ENCODE measurements at regions not wholly inside any gene's neighbourhood (a gene's known extent, or its start where the extent isn't known, plus 50 kb on each side); places are given as distances from the start of the nearest gene placed in this dataset.

- Histone ChIP-seq H3K36me3 (ENCODE audit: control insufficient read depth in 1 of 2, insufficient read depth in 2 of 2, low read length in 2 of 2) (no peaks in the 10 kb centered on the region), H3K4me1 (ENCODE audit: control insufficient read depth in 1 of 2, insufficient read depth in 2 of 2, low read length in 2 of 2) (peaks cover 6 to 11% of the 10 kb centered on the region in 2 experiments; a peak in 3 of 4 replicates), H3K4me2 (ENCODE audit: low read length) (no peak overlapping the region), H3K9me2 (ENCODE audit: insufficient read depth) (no peaks in the 10 kb centered on the region), H4K20me1 (ENCODE audit: insufficient read depth) (no peaks in the 10 kb centered on the region), H3K9ac (ENCODE audit: low read length) (no peak overlapping the region), H2AFZ (ENCODE audit: low read depth, low read length, poor library complexity, severe bottlenecking) (no peak overlapping the region), H3K79me2 (ENCODE audit: insufficient read depth, low read length) (no peaks in the 10 kb centered on the region), H3K27ac (ENCODE audit: low read depth, low read length) (no peak overlapping the region), H3K27me3 (ENCODE audit: insufficient read depth, low read length) (no peaks in the 10 kb centered on the region), H3K4me3 (replicated peaks in 1 of 2; ENCODE audit: low read depth in 1 of 2, low read length in 2 of 2) (no peak overlapping the region), H3K9me3 (ENCODE audit: control insufficient read depth in 1 of 2, insufficient read depth in 1 of 2, low read depth in 1 of 2, low read length in 2 of 2) (no peaks in the 10 kb centered on the region)
- RAD21 ChIA-PET (ENCODE audit: low non-redundant PET in 1 of 2, low total read pairs in 2 of 2, uncharacterized antibody in 2 of 2, unreplicated experiment in 2 of 2): no interaction called here
- DNase-seq (ENCODE audit: low read depth, low spot score) (no peak), ATAC-seq (no peak)
- POLR2A ChIA-PET: no interaction called here
- TF ChIP-seq, protein P1, sequence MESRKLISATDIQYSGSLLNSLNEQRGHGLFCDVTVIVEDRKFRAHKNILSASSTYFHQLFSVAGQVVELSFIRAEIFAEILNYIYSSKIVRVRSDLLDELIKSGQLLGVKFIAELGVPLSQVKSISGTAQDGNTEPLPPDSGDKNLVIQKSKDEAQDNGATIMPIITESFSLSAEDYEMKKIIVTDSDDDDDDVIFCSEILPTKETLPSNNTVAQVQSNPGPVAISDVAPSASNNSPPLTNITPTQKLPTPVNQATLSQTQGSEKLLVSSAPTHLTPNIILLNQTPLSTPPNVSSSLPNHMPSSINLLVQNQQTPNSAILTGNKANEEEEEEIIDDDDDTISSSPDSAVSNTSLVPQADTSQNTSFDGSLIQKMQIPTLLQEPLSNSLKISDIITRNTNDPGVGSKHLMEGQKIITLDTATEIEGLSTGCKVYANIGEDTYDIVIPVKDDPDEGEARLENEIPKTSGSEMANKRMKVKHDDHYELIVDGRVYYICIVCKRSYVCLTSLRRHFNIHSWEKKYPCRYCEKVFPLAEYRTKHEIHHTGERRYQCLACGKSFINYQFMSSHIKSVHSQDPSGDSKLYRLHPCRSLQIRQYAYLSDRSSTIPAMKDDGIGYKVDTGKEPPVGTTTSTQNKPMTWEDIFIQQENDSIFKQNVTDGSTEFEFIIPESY (IDR thresholded peaks at IDR 0.05; ENCODE audit: extremely low read depth, insufficient replicate concordance, low read length): no peak
- intact Hi-C loops (cut with micrococcal nuclease): no loop called here
- no TSS peak for BruUV-seq (replicated peaks)
- CTCF ChIA-PET: no interaction called here
Measured at GRCh38 chr15:70602281-70602680, 161.1 kb downstream of the UACA start.

GRCh38 chr15:70597945-70598344, 165.4 kb downstream of the UACA start:
- H3K9me2 ChIP-seq (ENCODE audit: insufficient read depth): no peaks in the 10 kb centered on the region
- no peak overlapping the region for H3K9ac ChIP-seq (ENCODE audit: low read length)
- no peak overlapping the region for H3K4me2 ChIP-seq (ENCODE audit: low read length)
- H3K79me2 ChIP-seq (ENCODE audit: insufficient read depth, low read length): no peaks in the 10 kb centered on the region
- H3K4me3 ChIP-seq (replicated peaks in 1 of 2; ENCODE audit: low read depth in 1 of 2, low read length in 2 of 2): no peak overlapping the region
- no peak for TF ChIP-seq FOSL1 (IDR thresholded peaks at IDR 0.05; ENCODE audit: low read depth)
- no peak for TF ChIP-seq ZNF274 (IDR thresholded peaks at IDR 0.05; ENCODE audit: low read depth, low read length)
- no peak for TF ChIP-seq EZH2phosphoT487 (IDR thresholded peaks at IDR 0.05; ENCODE audit: borderline replicate concordance)
- no peaks in the 10 kb centered on the region for H4K20me1 ChIP-seq (ENCODE audit: insufficient read depth)
- ChIA-PET POLR2A (no interaction called here), RAD21 (ENCODE audit: low non-redundant PET in 1 of 2, low total read pairs in 2 of 2, uncharacterized antibody in 2 of 2, unreplicated experiment in 2 of 2) (no interaction called here), CTCF (no interaction called here)
- no peak overlapping the region for H2AFZ ChIP-seq (ENCODE audit: low read depth, low read length, poor library complexity, severe bottlenecking)
- no TSS peak for BruUV-seq (replicated peaks)
- H3K4me1 ChIP-seq (ENCODE audit: control insufficient read depth in 1 of 2, insufficient read depth in 2 of 2, low read length in 2 of 2): peaks cover 12 to 18% of the 10 kb centered on the region in 2 experiments
- H3K27me3 ChIP-seq (ENCODE audit: insufficient read depth, low read length): no peaks in the 10 kb centered on the region
- H3K9me3 ChIP-seq (ENCODE audit: control insufficient read depth in 1 of 2, insufficient read depth in 1 of 2, low read depth in 1 of 2, low read length in 2 of 2): peaks cover 4 to 5% of the 10 kb centered on the region in 2 experiments; a peak in 1 of 4 replicates
- H3K36me3 ChIP-seq (ENCODE audit: control insufficient read depth in 1 of 2, insufficient read depth in 2 of 2, low read length in 2 of 2): no peaks in the 10 kb centered on the region
- DNase-seq (ENCODE audit: low read depth, low spot score) (no peak), ATAC-seq (no peak)
- intact Hi-C loops (cut with micrococcal nuclease): no loop called here
- H3K27ac ChIP-seq (ENCODE audit: low read depth, low read length): no peak overlapping the region
